Astrocyte of the spinal cord (primary cell): ENCODE measurements at regions not wholly inside any gene's neighbourhood (a gene's known extent, or its start where the extent isn't known, plus 50 kb on each side); places are given as distances from the start of the nearest gene placed in this dataset.

ENCODE experiments used
- DNase-seq: peaks from one replicate; pipeline ENCODE4 v3.0.0; 2011; ENCODE audit warnings: low read depth, low spot score
- H3K4me3 ChIP-seq: 2 replicates; pipeline ENCODE4 v1.5.1; 2011; ENCODE audit warnings: low read depth, mild to moderate bottlenecking, low read length, moderate library complexity
- CTCF ChIP-seq: IDR thresholded peaks from 2 replicates; pipeline ENCODE4 v1.5.1; 2012; ENCODE audit warnings: low read depth, mild to moderate bottlenecking, low read length, inconsistent platforms
- in situ Hi-C: cut with HindIII; loops from 2 replicates; pipeline ENCODE4 v1.10.0; 2017; ENCODE audit warnings: low sequenced_read_pairs

- DNase-seq = no peak
- in situ Hi-C loops = no loop called here
- TF ChIP-seq CTCF = no peak
- no peak overlapping the region for H3K4me3 ChIP-seq
Observed at GRCh38 chr12:86744547-86745212, 488.5 kb upstream of the MGAT4C start.

GRCh38 chr12:86743875-86744536, 487.8 kb upstream of the MGAT4C start:
- no peak overlapping the region for H3K4me3 ChIP-seq
- no peak for DNase-seq
- TF ChIP-seq CTCF = no peak
- in situ Hi-C loops = no loop called here

GRCh38 chr12:86741531-86741930, 485.3 kb upstream of the MGAT4C start:
- DNase-seq = no peak
- no peak overlapping the region for H3K4me3 ChIP-seq
- TF ChIP-seq CTCF = no peak
- in situ Hi-C loops = no loop called here

GRCh38 chr12:86735851-86736250, 479.7 kb upstream of the MGAT4C start:
- H3K4me3 ChIP-seq = no peak overlapping the region
- DNase-seq = no peak
- in situ Hi-C loops = no loop called here
- no peak for TF ChIP-seq CTCF

- H3K4me3 ChIP-seq = no peak overlapping the region
- TF ChIP-seq CTCF = no peak
- in situ Hi-C loops = no loop called here
- DNase-seq = no peak
Observed at GRCh38 chr12:86735072-86735471, 478.9 kb upstream of the MGAT4C start.

GRCh38 chr12:86730233-86730632, 474.0 kb upstream of the MGAT4C start:
- no peak for DNase-seq
- in situ Hi-C loops = no loop called here
- no peak overlapping the region for H3K4me3 ChIP-seq
- no peak for TF ChIP-seq CTCF
